Gastroesophageal sphincter (tissue), 3 donors: ENCODE measurements at regions not wholly inside any gene's neighbourhood (a gene's known extent, or its start where the extent isn't known, plus 50 kb on each side); places are given as distances from the start of the nearest gene placed in this dataset.

Experiments
- POLR2A ChIP-seq, 2 donors: fragments of 450-650 bp; IDR thresholded peaks; one replicate each; pipeline ENCODE4 v1.6.1; 2017; ENCODE audit warnings: antibody characterized with exemption in 2 of 2, mild to moderate bottlenecking in 2 of 2, moderate library complexity in 1 of 2
- TF ChIP-seq, protein P1 (sequence below), 4 experiments: fragments of 200-600 bp in 2 of 4; fragments of 450-650 bp in 2 of 4; sonication (generic) in 1 of 4; IDR thresholded peaks; one replicate each; pipeline ENCODE4 v1.5.1; 2017 to 2019; ENCODE audit warnings: antibody characterized with exemption in 4 of 4, mild to moderate bottlenecking in 2 of 4, moderate library complexity in 2 of 4

DNA sequence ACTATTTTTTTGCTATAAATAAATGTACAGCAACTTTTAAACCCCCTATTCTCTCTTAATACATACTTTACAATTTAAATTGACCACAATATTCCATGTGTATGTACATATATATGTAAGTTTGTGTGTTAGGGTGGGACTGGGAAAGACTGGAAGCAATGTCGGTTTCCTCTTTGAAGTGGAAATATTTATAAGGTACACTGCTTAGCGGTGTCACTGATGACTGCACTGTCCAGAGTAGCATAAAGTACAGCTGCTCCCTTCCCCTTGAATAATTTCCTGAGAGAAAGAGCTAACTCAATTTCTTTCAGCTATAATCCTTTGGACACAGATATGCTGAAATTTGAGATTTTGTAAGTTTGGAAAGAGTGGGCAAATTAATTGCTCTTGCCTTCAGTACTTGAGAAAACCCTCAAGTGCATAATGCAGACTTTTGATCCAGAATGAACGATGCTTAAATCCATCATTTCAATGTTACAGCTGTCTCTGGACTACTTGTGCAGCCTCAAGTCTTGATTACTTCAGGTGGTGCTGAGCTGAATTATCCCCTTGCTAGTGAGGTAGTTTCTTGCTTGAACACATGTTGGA, 267.0 kb upstream of the CFAP20DC start:
- TF ChIP-seq, protein P1, sequence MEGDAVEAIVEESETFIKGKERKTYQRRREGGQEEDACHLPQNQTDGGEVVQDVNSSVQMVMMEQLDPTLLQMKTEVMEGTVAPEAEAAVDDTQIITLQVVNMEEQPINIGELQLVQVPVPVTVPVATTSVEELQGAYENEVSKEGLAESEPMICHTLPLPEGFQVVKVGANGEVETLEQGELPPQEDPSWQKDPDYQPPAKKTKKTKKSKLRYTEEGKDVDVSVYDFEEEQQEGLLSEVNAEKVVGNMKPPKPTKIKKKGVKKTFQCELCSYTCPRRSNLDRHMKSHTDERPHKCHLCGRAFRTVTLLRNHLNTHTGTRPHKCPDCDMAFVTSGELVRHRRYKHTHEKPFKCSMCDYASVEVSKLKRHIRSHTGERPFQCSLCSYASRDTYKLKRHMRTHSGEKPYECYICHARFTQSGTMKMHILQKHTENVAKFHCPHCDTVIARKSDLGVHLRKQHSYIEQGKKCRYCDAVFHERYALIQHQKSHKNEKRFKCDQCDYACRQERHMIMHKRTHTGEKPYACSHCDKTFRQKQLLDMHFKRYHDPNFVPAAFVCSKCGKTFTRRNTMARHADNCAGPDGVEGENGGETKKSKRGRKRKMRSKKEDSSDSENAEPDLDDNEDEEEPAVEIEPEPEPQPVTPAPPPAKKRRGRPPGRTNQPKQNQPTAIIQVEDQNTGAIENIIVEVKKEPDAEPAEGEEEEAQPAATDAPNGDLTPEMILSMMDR (IDR thresholded peaks at IDR 0.05), result no peak
- no peak for TF ChIP-seq POLR2A (IDR thresholded peaks at IDR 0.05)
